ENCODE measurements at regions not wholly inside any gene's neighbourhood (a gene's known extent, or its start where the extent isn't known, plus 50 kb on each side); places are given as distances from the start of the nearest gene placed in this dataset.

GRCh38 chr4:176843710-176844109 lies 51.0 kb upstream of the VEGFC start:
- H3K36me3 ChIP-seq: no peaks in the 10 kb centered on the region
- no peak for ATAC-seq
- no peaks in the 10 kb centered on the region for H3K4me1 ChIP-seq
- no peaks in the 10 kb centered on the region for H3K27me3 ChIP-seq
- TF ChIP-seq CTCF (IDR thresholded peaks at IDR 0.05): no peak
- DNase-seq: no peak
- no peak overlapping the region for H3K4me3 ChIP-seq
- no peak overlapping the region for H3K27ac ChIP-seq
- intact Hi-C loops (cut with DNase I): no loop called here
- H3K9me3 ChIP-seq: no peaks in the 10 kb centered on the region

GRCh38 chr4:176844448-176844847 lies 51.7 kb upstream of the VEGFC start:
- no peaks in the 10 kb centered on the region for H3K4me1 ChIP-seq
- H3K9me3 ChIP-seq: no peaks in the 10 kb centered on the region
- H3K36me3 ChIP-seq: no peaks in the 10 kb centered on the region
- no peak for DNase-seq
- H3K27me3 ChIP-seq: no peaks in the 10 kb centered on the region
- H3K27ac ChIP-seq: no peak overlapping the region
- no peak overlapping the region for H3K4me3 ChIP-seq
- ATAC-seq: no peak
- no peak for TF ChIP-seq CTCF (IDR thresholded peaks at IDR 0.05)
- intact Hi-C loops (cut with DNase I): no loop called here

DNA sequence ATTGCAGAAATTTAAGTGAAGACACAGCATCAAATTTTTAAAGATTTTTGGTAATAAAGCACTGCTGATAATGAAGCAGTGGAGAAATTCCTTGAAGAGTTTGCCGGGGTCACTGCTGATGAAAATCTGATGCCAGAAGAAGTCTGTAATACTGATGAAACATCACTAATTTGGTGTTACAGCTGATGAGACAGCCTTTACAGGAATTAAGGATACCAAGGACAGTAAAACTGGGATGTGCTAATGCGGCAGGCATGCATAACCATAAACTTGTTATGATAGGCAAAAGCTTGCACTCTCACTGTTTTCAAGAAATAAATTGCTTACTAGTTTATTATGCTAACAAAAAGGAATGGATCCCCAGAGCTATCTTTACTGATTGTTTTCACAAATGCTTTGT lies 52.9 kb upstream of the VEGFC start:
- Histone ChIP-seq H3K36me3 (no peaks in the 10 kb centered on the region), H3K27ac (no peak overlapping the region), H3K27me3 (no peaks in the 10 kb centered on the region), H3K4me3 (no peak overlapping the region), H3K9me3 (no peaks in the 10 kb centered on the region), H3K4me1 (no peaks in the 10 kb centered on the region)
- no peak for DNase-seq
- intact Hi-C loops (cut with DNase I): no loop called here
- no peak for ATAC-seq
- no peak for TF ChIP-seq CTCF (IDR thresholded peaks at IDR 0.05)

GRCh38 chr4:176849076-176849475 lies 56.4 kb upstream of the VEGFC start:
- H3K27ac ChIP-seq: no peak overlapping the region
- ATAC-seq: no peak
- DNase-seq: no peak
- H3K36me3 ChIP-seq: no peaks in the 10 kb centered on the region
- H3K4me1 ChIP-seq: no peaks in the 10 kb centered on the region
- intact Hi-C loops (cut with DNase I): no loop called here
- no peak for TF ChIP-seq CTCF (IDR thresholded peaks at IDR 0.05)
- no peaks in the 10 kb centered on the region for H3K27me3 ChIP-seq
- H3K9me3 ChIP-seq: no peaks in the 10 kb centered on the region
- H3K4me3 ChIP-seq: no peak overlapping the region

- Histone ChIP-seq H3K36me3 (no peaks in the 10 kb centered on the region), H3K9me3 (no peaks in the 10 kb centered on the region), H3K4me1 (no peaks in the 10 kb centered on the region), H3K27ac (no peak overlapping the region), H3K27me3 (no peaks in the 10 kb centered on the region), H3K4me3 (no peak overlapping the region)
- TF ChIP-seq CTCF (IDR thresholded peaks at IDR 0.05): no peak
- ATAC-seq (no peak), DNase-seq (no peak)
- intact Hi-C loops (cut with DNase I): no loop called here
Observed at GRCh38 chr4:176850436-176850835, 57.7 kb upstream of the VEGFC start.

DNA sequence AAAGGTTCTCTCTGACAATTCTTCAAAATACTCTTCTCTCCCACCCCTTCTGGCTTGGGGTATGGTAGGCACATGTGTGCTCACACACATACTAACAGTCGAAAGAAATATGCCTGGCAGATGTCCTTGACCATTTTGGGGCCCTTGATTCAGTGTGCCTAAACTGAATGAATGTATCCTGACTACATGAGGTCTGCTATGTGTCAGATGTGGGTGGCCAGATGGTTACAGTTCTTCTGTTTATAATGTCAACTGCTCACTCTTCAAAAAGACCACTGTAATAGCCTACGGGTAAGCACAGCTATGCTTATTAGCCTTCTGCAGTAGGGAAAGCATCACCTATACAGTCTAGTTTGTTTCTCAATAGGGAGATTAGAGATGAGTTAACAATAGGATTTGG lies 63.7 kb upstream of the VEGFC start:
- intact Hi-C loops (cut with DNase I): no loop called here
- no peak overlapping the region for H3K4me3 ChIP-seq
- DNase-seq (no peak), ATAC-seq (no peak)
- H3K27me3 ChIP-seq: no peaks in the 10 kb centered on the region
- H3K36me3 ChIP-seq: no peaks in the 10 kb centered on the region
- H3K9me3 ChIP-seq: no peaks in the 10 kb centered on the region
- no peak overlapping the region for H3K27ac ChIP-seq
- H3K4me1 ChIP-seq: no peaks in the 10 kb centered on the region
- TF ChIP-seq CTCF (IDR thresholded peaks at IDR 0.05): no peak

Measured in upper lobe of right lung (tissue), 1 donor.